Activated CD4-positive, alpha-beta T cell treated with anti-CD3 and anti-CD28 coated beads for 36 hours (primary cell): ENCODE measurements at regions not wholly inside any gene's neighbourhood (a gene's known extent, or its start where the extent isn't known, plus 50 kb on each side); places are given as distances from the start of the nearest gene placed in this dataset.
A peak's percentile ranks its signal among the peaks of the same experiment; 100 is the strongest.

Experiments
- ATAC-seq: fragments of 200-7000 bp; cut with Tn5 transposase; one replicate; pipeline ENCODE4 v1.10.0; 2021; ENCODE audit warnings: mild to moderate bottlenecking, moderate library complexity
- CTCF ChIA-PET: fragments of 350-600 bp; sonication (Branson Sonifier 250); formaldehyde crosslinking; loops from one replicate; lab custom pipeline; 2021; ENCODE audit warnings: antibody characterized with exemption; lab: Charles Lee
- POLR2A ChIA-PET: fragments of 350-600 bp; sonication (Branson Sonifier 250); formaldehyde crosslinking; loops from one replicate; lab custom pipeline; 2021; ENCODE audit warnings: antibody characterized with exemption, inconsistent platforms; lab: Charles Lee
- DNase-seq: peaks from one replicate; pipeline ENCODE4 v3.0.0-alpha.2; 2020
- H3K27ac Mint-ChIP-seq: one replicate; pipeline ENCODE4 v1.8.0; 2021; ENCODE audit warnings: mixed read lengths
- H3K27me3 Mint-ChIP-seq: one replicate; pipeline ENCODE4 v1.8.0; 2021; ENCODE audit warnings: mixed read lengths
- H3K36me3 Mint-ChIP-seq: one replicate; pipeline ENCODE4 v1.8.0; 2021; ENCODE audit warnings: low read depth, mixed read lengths
- H3K4me1 Mint-ChIP-seq: one replicate; pipeline ENCODE4 v1.8.0; 2021; ENCODE audit warnings: mixed read lengths
- H3K4me3 Mint-ChIP-seq: one replicate; pipeline ENCODE4 v1.8.0; 2021; ENCODE audit warnings: mild to moderate bottlenecking, moderate library complexity, mixed read lengths
- H3K9me3 Mint-ChIP-seq: one replicate; pipeline ENCODE4 v1.8.0; 2021; ENCODE audit warnings: low read depth, mixed read lengths
- intact Hi-C, 2 experiments: fragments of 100-400 bp; cut with DNase I in 1 of 2; cut with micrococcal nuclease in 1 of 2; formaldehyde crosslinking; loops; one replicate each; pipeline versions ENCODE4 v1.14.2 to v1.15.1; 2022 to 2024; cut with DNase I, micrococcal nuclease

DNA sequence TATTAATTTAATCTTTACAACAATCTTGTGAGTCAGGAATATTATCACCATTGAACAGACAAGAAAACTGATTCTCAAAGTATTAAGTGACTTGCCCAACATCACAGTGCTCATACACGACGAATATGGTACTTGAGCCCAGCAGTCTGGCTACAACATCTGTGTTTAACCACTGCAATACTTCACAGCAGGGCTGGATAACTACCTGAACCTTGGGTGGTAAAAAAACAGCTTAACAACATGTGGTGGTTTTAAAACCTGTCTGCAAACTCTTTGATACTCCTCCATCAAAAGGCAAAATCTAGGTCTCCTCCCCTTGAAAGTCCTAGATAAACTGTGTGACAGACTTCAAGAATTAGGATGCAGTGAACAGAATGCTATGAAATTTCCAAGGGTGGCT is 424.6 kb upstream of the CADM1 start:
- ChIA-PET CTCF (no interaction called here), POLR2A (no interaction called here)
- intact Hi-C loops, result no loop called here
- no peak for ATAC-seq
- H3K27me3 Mint-ChIP-seq, result peaks cover 20% of the 10 kb centered on the region
- H3K36me3 Mint-ChIP-seq, result no peaks in the 10 kb centered on the region
- DNase-seq, result no peak
- H3K4me3 Mint-ChIP-seq, result no peak overlapping the region
- H3K9me3 Mint-ChIP-seq, result peaks cover 6% of the 10 kb centered on the region
- no peak overlapping the region for H3K27ac Mint-ChIP-seq
- peaks cover 17% of the 10 kb centered on the region for H3K4me1 Mint-ChIP-seq

DNA sequence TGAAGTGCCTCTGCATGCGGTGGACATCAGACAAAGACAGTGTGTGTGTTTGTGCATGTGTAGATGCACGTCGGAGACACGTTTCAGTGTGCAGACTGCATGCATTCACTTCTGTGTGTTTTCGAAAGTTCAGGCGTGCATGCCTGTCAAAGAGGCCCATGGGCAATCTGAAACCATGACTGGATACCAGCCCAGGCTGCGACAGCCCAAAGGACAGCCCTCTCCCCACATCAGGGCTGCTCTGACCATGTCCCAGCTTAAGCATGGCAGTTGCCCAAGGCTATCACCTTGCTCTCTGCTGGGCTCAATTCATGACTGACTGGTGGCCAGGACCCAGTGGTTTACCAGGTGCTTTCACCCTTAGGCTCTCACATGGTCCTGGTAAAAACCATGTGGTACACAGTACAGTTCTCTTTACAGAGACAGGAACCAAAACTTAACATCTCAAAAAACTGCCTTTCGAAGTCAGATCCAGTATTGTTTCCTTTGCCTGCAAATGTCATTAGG is 423.7 kb upstream of the CADM1 start:
- Mint-ChIP-seq H3K27ac (no peak overlapping the region), H3K36me3 (no peaks in the 10 kb centered on the region), H3K4me3 (no peak overlapping the region), H3K27me3 (peaks cover 20% of the 10 kb centered on the region), H3K9me3 (peaks cover 6% of the 10 kb centered on the region), H3K4me1 (peaks cover 17% of the 10 kb centered on the region)
- DNase-seq (no peak), ATAC-seq (no peak)
- POLR2A ChIA-PET, result no interaction called here
- intact Hi-C loops, result no loop called here
- CTCF ChIA-PET, result no interaction called here

DNA sequence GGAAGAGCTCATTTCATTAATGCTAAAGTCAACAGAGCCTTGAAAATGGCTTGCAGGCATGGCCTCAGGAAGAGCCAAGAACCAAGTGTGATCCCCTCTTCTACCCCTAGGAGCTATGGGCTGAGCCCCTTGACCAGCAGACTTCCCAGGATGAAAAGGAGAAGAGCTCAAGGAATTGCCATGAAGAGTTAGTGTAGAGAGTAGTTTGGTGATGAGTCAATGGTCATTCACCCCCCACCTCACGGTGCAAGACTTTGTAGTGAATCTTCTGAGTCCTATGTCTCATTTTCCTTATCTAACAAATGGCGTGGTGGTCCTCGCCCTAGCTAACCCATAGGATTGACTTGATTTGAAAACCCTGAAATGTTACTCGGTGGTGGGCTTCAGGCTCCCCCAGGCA is 422.4 kb upstream of the CADM1 start:
- CTCF ChIA-PET, result interaction anchor here (1.4 kb wide), 1 partner anchor 15 kb away, joined by 3 read pairs; no protein-coding TSS in a partner anchor
- intact Hi-C loops, result no loop called here
- POLR2A ChIA-PET, result no interaction called here
- ATAC-seq (no peak), DNase-seq (no peak)
- Mint-ChIP-seq H3K36me3 (no peaks in the 10 kb centered on the region), H3K4me3 (no peak overlapping the region), H3K9me3 (peaks cover 6% of the 10 kb centered on the region), H3K27me3 (peaks cover 30% of the 10 kb centered on the region), H3K27ac (no peak overlapping the region), H3K4me1 (peaks cover 19% of the 10 kb centered on the region)

DNA sequence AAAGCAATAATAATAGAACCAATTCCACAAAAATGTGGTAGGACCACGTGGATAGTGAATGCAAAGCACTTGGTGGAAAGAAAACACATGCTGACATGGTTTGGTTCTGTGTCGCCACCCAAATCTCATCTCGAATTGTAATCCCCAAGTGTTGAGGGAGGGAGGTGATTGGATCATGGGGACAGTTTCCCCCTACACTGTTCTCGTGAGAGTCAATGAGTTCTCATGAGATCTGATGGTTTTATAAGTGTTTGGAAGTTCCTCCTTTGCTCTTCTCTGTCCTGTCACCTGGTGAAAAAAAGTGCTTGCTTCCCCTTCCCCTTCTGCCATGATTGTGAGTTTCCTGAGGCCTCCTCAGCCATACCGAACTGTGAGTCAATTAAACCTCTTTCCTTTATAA is 421.9 kb upstream of the CADM1 start:
- POLR2A ChIA-PET, result no interaction called here
- Mint-ChIP-seq H3K4me3 (no peak overlapping the region), H3K4me1 (peaks cover 21% of the 10 kb centered on the region), H3K27ac (no peak overlapping the region), H3K36me3 (no peaks in the 10 kb centered on the region), H3K9me3 (peaks cover 6% of the 10 kb centered on the region), H3K27me3 (peaks cover 35% of the 10 kb centered on the region)
- ATAC-seq, result no peak
- intact Hi-C loops, result no loop called here
- no peak for DNase-seq
- CTCF ChIA-PET, result interaction anchor here (1.4 kb wide), 1 partner anchor 14 kb away, joined by 3 read pairs; no protein-coding TSS in a partner anchor

DNA sequence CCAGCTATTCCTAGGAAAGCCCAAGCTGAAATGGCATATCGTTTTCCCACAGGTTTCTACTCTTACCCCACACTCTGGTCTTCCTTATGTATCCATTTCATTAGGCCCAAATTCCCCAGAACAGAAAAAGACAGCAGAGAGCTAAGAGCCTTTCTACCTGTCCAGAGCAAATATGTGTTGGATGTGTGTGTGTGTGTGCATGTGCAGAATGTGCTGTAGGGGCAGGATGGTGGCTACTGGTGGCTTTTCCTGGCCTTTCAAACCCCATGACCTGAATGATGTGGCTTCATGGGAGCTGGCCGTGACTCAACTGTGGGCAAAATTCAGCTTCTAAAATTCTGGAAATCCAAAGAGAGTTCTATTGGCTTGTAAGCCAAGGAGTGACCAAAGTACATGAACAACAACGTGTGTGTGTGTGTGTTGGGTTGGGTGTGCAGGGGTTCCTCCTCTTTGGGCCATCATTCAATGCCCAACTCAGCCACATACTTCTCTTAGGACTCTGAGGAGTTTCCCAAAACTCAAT is 421.4 kb upstream of the CADM1 start:
- H3K4me3 Mint-ChIP-seq, result no peak overlapping the region
- H3K36me3 Mint-ChIP-seq, result no peaks in the 10 kb centered on the region
- H3K27me3 Mint-ChIP-seq, result peaks cover 36% of the 10 kb centered on the region
- H3K27ac Mint-ChIP-seq, result no peak overlapping the region
- peaks cover 21% of the 10 kb centered on the region for H3K4me1 Mint-ChIP-seq
- intact Hi-C loops, result loop anchor here in 1 of 2 experiments (1.0 kb wide), 1 partner anchor 421 kb away; the partner anchor contains the start of gene CADM1
- DNase-seq, result no peak
- ChIA-PET POLR2A (no interaction called here), CTCF (interaction anchor here (0.8 to 1.4 kb wide), 3 partner anchors 14 to 63 kb away, joined by 3 read pairs; no protein-coding TSS in a partner anchor)
- peaks cover 6% of the 10 kb centered on the region for H3K9me3 Mint-ChIP-seq
- ATAC-seq, result no peak

DNA sequence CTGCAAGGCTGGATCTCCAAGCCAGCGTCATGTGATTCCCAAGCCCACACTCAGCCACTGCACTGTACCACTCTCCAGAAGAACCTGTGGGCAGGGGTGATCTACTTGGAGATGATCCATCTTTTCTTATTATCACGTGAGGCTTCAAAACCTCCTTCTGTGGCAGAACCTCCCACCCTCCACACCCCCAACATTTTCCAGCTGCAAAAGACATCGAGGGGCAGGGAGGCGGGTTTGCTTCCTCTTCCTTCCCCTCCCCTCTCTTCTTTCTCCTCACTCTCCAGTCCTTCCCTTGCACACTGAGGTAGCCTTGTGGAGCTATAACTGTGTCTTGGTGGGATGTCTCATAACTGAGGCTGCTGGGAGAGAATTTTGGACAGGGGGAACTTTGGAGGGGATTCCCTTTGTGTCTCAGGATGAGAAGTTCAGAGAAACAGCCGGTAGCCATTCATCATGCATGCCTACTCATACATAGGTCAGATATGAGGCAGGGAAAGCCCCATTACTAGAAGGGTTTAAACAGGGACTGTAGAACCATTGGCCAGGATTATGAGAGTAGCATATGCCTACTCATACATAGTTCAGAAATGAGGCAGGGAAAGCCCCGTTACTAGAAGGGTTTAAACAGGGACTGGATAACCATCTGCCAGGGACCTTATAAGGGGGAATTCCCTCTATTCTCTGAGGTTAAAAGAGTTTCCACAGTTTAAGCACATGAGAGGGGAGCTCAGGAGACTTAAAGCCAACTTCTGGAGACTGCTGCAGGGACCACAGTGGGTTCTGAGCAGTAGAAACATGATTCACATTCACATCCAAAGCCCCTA is 420.7 kb upstream of the CADM1 start:
- H3K9me3 Mint-ChIP-seq, result peaks cover 6% of the 10 kb centered on the region
- peaks cover 34% of the 10 kb centered on the region for H3K27me3 Mint-ChIP-seq
- peaks cover 27% of the 10 kb centered on the region for H3K4me1 Mint-ChIP-seq
- ChIA-PET CTCF (interaction anchor here (0.8 to 1.4 kb wide), 3 partner anchors 13 to 64 kb away, joined by 3 read pairs; no protein-coding TSS in a partner anchor), POLR2A (no interaction called here)
- ATAC-seq (peak; percentile 98), DNase-seq (peak; percentile 54)
- intact Hi-C loops, result loop anchor here (1.0 to 5.0 kb wide), 3 partner anchors 421 to 927 kb away; partner anchors contain the start of gene CADM1 (in 2 of the 2)
- no peaks in the 10 kb centered on the region for H3K36me3 Mint-ChIP-seq
- no peak overlapping the region for H3K4me3 Mint-ChIP-seq
- H3K27ac Mint-ChIP-seq, result no peak overlapping the region

DNA sequence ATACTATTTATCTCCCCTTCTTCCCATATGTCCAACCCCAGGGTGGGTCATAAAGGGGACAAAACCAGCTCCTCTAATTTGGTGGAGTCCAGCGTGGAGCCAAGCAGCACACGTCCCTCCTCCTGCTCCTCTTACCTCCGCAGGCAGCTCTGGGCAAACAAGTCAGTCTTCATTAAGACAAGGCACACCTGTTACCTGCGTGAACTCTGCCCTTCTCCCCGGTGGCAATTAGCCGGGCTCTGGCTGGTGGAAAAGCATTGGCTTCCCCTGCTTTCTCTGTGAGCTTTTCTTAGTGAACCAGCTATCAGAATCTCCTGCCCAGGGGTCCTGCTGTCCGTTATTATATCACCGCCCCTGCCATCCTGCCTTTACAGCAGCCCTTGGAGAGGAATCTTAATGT is 418.7 kb upstream of the CADM1 start:
- H3K27me3 Mint-ChIP-seq, result peaks cover 26% of the 10 kb centered on the region
- DNase-seq (no peak), ATAC-seq (no peak)
- no peaks in the 10 kb centered on the region for H3K36me3 Mint-ChIP-seq
- intact Hi-C loops, result loop anchor here in 1 of 2 experiments (5.0 kb wide), 2 partner anchors 421 to 929 kb away; partner anchors contain the start of gene CADM1
- ChIA-PET CTCF (interaction anchor here (0.7 kb wide), 1 partner anchor 9 kb away, joined by 4 read pairs; no protein-coding TSS in a partner anchor), POLR2A (no interaction called here)
- peaks cover 42% of the 10 kb centered on the region for H3K4me1 Mint-ChIP-seq
- H3K4me3 Mint-ChIP-seq, result no peak overlapping the region
- peaks cover 6% of the 10 kb centered on the region for H3K9me3 Mint-ChIP-seq
- H3K27ac Mint-ChIP-seq, result no peak overlapping the region

DNA sequence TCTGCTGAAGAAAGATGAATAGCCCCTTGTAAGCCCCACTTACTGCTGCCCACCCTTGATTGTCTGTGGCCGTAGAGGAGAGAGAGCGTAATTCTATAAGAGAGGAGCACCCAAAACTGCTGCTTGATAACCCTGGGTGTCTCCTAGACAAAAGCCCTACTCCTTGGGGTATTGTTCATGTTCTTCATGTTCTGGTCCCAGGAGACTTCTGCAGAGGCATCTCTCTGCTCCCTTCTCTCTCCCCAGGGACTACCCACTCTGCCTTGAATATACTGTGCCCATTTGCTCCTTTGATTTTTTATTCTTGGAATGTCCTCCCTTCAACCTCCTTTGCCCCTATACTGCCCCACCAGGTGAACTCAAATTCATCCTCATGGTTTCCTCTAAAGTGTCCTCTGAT is 417.8 kb upstream of the CADM1 start:
- ChIA-PET CTCF (no interaction called here), POLR2A (no interaction called here)
- Mint-ChIP-seq H3K9me3 (peaks cover 6% of the 10 kb centered on the region), H3K4me3 (no peak overlapping the region), H3K4me1 (peaks cover 42% of the 10 kb centered on the region), H3K27ac (no peak overlapping the region), H3K27me3 (peaks cover 24% of the 10 kb centered on the region), H3K36me3 (no peaks in the 10 kb centered on the region)
- ATAC-seq (no peak), DNase-seq (no peak)
- intact Hi-C loops, result loop anchor here in 1 of 2 experiments (5.0 kb wide), 2 partner anchors 420 to 930 kb away; partner anchors contain the start of gene CADM1

DNA sequence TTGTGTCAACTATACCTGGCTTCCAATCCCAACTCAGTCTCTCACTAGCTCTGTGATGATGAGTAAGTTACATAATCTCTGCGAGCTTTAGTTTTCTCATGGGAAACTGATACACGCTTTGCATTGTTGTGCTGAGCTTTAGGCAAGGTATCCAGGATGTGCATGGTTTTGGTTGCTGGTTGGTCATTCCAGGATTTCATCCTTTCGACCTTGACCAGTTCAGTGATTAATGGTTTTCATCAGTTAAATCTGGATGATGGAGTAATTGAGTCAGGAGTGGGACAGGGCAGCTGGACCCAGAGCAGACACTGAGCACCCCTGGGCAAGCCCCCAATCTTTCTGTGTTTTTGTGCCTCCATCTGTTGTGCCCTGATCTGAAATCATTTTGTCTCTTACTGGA is 417.3 kb upstream of the CADM1 start:
- intact Hi-C loops, result loop anchor here in 1 of 2 experiments (5.0 kb wide), 2 partner anchors 419 to 931 kb away; partner anchors contain the start of gene CADM1
- Mint-ChIP-seq H3K27ac (no peak overlapping the region), H3K9me3 (peaks cover 6% of the 10 kb centered on the region), H3K36me3 (no peaks in the 10 kb centered on the region), H3K4me3 (no peak overlapping the region), H3K27me3 (peaks cover 24% of the 10 kb centered on the region), H3K4me1 (peaks cover 41% of the 10 kb centered on the region)
- DNase-seq, result no peak
- CTCF ChIA-PET, result no interaction called here
- POLR2A ChIA-PET, result no interaction called here
- no peak for ATAC-seq

DNA sequence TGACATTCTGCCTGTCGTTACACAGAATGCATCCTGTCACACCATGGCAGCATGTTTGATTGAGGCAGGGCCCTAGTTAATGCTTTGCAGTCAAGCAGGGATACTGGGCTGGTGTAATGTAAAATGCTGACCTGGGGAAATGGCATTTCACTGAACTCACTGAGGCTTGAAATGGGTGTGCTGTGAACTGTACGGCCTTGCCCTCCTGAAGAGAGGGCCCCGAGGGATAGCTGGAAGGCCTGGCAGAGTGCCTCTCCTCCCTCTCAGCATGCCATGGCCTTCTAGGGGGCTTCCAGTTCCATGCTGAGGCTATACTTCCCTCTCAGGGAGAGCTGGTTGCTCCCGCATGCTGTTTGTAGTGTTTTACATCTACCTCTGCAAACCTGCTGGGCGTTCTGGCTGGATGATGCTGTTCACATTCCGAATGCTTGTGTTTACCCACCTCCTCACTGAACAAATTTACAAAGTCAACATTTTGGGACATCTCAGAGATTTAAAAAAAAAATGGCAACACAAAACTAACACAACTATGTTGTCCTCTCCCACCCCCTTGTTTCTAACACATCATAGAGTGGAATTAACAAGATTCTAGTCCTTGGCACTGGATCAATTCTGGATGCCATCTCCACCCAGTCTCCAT is 416.7 kb upstream of the CADM1 start:
- no peak for DNase-seq
- peaks cover 20% of the 10 kb centered on the region for H3K27me3 Mint-ChIP-seq
- H3K4me1 Mint-ChIP-seq, result peaks cover 37% of the 10 kb centered on the region
- no peak for ATAC-seq
- no peak overlapping the region for H3K4me3 Mint-ChIP-seq
- no peak overlapping the region for H3K27ac Mint-ChIP-seq
- H3K9me3 Mint-ChIP-seq, result peaks cover 3% of the 10 kb centered on the region
- ChIA-PET CTCF (interaction anchor here (1.1 kb wide), 1 partner anchor 9 kb away, joined by 4 read pairs; no protein-coding TSS in a partner anchor), POLR2A (no interaction called here)
- H3K36me3 Mint-ChIP-seq, result no peaks in the 10 kb centered on the region
- intact Hi-C loops, result loop anchor here in 1 of 2 experiments (5.0 kb wide), 2 partner anchors 419 to 931 kb away; partner anchors contain the start of gene CADM1

DNA sequence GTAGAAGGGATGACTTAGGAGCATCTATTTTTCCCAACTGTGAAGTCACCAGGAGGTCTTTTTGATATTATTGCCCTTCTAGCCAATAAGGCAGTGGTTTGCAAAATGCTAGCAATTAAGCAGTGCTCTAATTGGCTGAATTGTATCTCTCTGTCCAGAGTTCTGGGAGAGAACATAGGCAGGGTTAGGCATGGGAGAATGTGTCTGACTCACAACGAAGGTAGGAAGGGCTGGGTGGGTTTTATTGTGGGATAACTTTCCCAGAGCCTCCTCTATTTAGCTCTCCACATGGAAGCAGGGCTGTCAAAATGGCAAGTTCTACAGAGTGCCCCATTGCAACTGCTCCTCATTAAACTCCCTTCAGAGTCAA is 415.9 kb upstream of the CADM1 start:
- Mint-ChIP-seq H3K27me3 (peaks cover 22% of the 10 kb centered on the region), H3K4me1 (peaks cover 30% of the 10 kb centered on the region), H3K27ac (peak overlapping the region; percentile 77), H3K9me3 (no peaks in the 10 kb centered on the region), H3K4me3 (no peak overlapping the region), H3K36me3 (no peaks in the 10 kb centered on the region)
- ATAC-seq (no peak), DNase-seq (no peak)
- intact Hi-C loops, result loop anchor here in 1 of 2 experiments (5.0 kb wide), 2 partner anchors 418 to 932 kb away; partner anchors contain the start of gene CADM1
- ChIA-PET CTCF (interaction anchor here (1.1 kb wide), 1 partner anchor 10 kb away, joined by 4 read pairs; no protein-coding TSS in a partner anchor), POLR2A (no interaction called here)
